NCI-H128 (cell line): ENCODE measurements at regions not wholly inside any gene's neighbourhood (a gene's known extent, or its start where the extent isn't known, plus 50 kb on each side); places are given as distances from the start of the nearest gene placed in this dataset.
"Not testable (repeated sequence)": the region's sequence is repeated elsewhere in the genome, so short reads cannot be mapped to it uniquely, and the experiment has no call there.

Experiments used
- DNase-seq: peaks from one replicate; lab custom pipeline; 2025; ENCODE audit not compliant: unreplicated experiment; lab: John Stamatoyannopoulos, UW

DNA sequence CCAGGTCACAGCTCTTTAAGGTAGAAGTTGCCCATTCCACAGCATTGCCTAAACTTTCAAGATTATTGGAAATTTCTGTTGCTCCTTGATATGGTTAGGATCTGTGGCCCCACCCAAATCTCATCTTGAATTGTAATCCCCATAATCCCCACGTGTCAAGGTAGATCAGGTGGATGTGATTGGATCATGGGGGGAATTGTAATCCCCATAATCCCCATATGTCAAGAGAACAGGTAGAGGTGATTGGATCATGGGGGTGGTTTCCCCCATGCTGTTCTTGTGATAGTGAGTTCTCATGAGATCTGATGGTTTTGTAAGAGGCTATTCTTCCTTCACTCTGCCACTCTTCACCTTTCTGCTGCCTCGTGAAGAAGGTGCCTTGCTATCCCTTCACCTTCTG lies 327.4 kb upstream of the MAP3K7 start:
- no peak for DNase-seq

GRCh38 chr6:90913266-90913960 lies 326.5 kb upstream of the MAP3K7 start:
- no peak for DNase-seq

GRCh38 chr6:90911642-90912041 lies 324.8 kb upstream of the MAP3K7 start:
- no peak for DNase-seq

- DNase-seq, result no peak
These were observed 324.0 kb upstream of the MAP3K7 start for GRCh38 chr6:90910893-90911292.

DNA sequence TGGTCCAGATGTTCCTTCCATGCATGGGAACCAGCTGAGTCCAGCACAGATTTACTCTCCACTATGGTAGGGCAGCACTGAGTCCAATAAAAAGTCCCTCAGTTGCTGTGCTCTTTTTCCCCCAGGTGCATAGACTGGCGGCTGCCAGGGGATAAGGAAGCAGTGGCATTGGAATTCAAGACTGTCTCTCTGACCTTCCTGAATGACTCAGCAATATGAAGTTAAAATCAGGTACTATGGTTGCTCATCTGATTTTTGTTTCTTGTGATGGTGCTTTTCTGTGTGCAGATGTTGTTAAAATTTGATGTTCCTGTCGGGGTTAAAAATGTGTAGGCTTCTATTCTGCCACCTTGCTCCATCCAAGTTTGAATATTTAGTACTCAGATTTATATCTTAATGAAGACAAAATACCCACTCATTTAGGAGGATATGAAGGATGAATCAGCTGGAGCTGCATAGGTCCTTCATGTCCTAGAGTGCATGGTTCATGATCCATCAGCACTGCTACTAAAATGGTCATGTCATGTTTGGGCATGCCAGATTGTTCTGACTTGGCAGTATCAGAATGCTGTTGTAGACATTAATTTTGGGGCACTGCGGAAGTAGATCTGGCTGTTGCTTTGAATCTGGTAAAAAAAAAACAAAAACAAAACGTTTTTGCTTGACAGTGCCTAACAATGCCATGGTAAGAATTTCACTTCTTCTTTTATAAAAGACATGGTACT lies 321.2 kb upstream of the MAP3K7 start:
- no peak for DNase-seq

GRCh38 chr6:90905351-90905750 lies 318.5 kb upstream of the MAP3K7 start:
- DNase-seq, result no peak

DNA sequence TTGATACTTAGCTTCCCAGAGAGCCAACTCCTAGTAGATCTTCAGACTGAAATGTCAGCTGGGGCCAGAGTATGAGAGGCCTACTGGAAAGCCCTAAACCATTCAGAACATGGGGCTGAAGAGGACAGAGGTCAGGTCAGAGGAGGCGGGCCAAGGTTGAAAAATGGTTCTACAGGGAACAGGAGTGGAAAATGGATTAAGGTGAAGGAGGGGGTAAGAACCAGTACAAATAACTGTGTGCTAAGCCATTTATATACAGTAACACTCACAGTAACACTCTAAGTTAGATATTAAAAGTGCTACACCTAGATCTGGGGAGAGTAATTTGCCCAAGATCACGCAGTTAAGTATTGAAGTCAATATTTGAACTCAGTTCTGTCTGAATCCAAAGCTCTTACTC lies 313.2 kb upstream of the MAP3K7 start:
- no peak for DNase-seq

GRCh38 chr6:90898763-90899162 lies 311.9 kb upstream of the MAP3K7 start:
- DNase-seq, result no peak

DNA sequence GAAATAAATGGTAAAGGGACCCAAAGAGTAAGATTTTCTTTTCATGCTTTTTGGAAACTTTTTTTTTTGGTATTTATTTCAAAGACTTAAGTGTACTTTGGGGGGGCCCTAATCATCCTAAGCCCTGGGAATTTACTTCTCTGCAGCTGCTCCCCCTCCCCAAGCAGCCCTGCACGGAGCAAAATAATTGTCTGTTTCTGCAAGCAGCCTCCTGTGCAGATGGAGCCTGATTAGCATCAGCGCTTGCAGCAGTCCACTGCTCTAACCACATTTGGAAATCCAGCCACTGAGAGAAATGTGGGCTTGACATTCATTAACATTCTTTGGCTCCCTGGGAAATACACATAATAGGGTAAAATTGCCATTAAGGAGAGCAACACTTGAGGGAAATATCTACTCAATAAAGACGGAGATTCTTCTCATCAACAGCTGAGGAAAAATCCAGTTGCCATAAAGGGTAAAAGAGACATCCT lies 309.2 kb upstream of the MAP3K7 start:
- DNase-seq, result no peak

GRCh38 chr6:90895299-90896074 lies 308.6 kb upstream of the MAP3K7 start:
- DNase-seq, result no peak

DNA sequence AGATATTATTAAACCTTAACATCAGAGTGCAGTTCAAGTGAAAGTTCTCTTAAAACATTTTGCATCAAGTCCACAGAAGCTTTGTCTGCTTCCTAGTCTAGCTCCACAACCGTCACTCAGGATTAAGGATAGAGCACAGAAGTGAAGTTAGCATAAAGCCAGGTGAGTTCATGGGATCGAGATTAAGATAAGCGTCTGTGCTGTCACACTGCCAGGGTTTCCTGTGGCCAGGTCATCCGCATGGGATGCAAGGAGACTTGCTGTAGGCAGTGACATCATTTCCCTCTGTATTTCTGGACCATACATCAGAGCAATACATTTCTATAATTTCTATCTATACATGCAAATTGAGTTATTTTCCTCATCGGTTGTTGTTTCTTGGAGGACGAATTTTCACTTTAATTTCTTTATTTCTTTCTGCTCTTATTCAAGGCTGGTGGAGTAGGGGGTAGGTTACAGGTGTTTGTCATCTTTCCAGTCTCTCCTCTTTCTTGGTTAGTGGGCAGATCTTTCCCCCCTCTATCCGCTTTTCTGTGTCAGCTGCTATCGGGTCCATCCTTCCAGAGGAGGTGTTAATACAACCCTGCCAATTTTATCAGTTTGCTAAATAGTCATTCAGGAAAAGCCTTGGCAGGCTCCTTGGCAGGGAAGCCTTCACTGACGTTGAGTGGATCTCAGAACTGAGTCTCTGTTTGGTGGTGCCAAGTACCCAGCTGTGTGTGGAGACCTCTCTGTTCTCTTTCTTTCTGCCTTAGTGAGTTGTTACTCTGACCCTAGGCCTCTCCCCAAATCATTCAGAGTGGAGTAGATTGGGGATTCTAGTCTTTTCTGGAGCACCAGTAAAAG lies 307.6 kb upstream of the MAP3K7 start:
- no peak for DNase-seq

DNA sequence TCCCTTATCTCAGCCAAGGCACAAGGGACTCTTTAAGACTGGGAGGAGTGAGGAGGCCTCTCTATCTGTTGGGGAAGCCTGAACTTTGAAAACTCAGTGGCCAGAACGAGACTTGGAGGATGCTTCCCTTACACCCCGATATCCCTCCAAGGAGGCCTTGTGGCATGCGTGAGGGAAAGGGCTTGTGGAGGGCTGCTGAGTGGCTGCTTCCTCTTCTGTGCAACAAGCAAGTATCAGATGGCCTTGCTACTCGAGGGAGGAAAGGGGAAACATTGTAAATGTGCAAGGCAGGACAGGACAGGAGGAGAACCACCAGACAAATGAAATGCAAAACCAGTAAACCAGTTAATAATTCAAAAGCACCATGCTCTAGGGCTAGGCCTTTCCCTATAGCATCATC lies 306.5 kb upstream of the MAP3K7 start:
- DNase-seq, result no peak

GRCh38 chr6:90892271-90892670 lies 305.4 kb upstream of the MAP3K7 start:
- no peak for DNase-seq

DNA sequence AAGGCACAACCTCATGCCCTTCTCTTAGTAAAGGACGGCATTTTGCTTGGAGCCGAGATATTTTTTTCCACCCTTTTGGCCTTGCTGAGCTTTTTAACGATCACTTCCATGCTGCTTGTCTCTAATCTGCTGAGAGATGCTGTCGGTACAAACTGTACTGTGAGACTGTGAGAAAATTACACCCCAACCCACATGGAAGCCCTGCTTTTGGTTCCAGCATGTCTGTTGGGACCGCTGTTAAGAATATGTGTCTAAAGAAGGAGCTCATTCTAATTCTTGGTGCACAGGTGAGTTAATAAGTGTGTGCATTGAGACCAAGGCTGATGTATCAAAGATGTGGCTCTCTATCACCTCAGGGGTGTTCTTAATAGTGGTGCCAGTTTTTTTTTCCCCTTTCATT lies 304.5 kb upstream of the MAP3K7 start:
- no peak for DNase-seq

GRCh38 chr6:90890683-90891330 lies 303.9 kb upstream of the MAP3K7 start:
- DNase-seq, result no peak

DNA sequence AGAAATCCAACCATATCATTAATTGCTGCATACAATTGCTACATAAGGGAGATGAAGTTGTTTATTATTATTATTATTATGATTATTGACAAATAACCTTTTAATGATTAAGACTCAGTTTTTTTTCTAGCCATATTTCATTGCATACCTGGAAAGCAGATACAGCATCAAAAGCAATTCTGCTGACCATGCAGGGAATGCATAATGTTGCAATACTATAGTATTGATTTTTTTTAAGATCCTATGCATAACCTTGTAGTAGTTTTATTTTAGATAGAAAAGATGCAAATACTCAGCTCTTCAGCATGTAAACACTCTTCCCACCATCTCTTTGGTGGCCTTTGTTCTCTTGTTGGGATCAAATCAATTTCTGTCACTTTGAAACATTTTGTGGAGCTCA lies 300.9 kb upstream of the MAP3K7 start:
- DNase-seq, result no peak

DNA sequence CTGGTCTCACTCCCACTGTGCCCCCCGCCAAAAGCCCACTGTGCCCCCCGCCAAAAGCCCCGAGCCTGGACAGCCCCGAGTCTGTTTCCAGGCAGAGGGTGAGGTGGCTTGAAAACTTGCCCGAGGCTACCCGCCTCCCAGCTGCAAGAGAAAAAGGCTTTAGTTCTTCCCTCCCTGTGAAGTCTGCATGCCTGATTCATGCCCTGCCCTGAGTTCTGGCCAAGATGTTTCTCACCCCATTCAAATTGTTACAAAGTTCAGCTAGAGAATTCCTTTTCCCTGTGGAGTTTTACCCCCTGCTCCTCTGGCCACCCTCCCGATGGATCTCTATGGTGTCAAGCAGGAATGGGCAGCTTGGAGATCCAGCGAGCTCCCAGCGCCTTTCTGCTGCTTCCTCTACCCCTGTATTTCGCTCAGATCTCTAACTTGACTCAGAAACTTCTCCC lies 298.8 kb upstream of the MAP3K7 start:
- no peak for DNase-seq

- DNase-seq, result not testable (repeated sequence)
These were observed 298.3 kb upstream of the MAP3K7 start for GRCh38 chr6:90885137-90885536.

- no peak for DNase-seq
These were observed 290.7 kb upstream of the MAP3K7 start for GRCh38 chr6:90877616-90878015.

GRCh38 chr6:90874931-90875330 lies 288.1 kb upstream of the MAP3K7 start:
- DNase-seq, result no peak
